ENCODE measurements at regions not wholly inside any gene's neighbourhood (a gene's known extent, or its start where the extent isn't known, plus 50 kb on each side); places are given as distances from the start of the nearest gene placed in this dataset.
"Not testable (repeated sequence)": the region's sequence is repeated elsewhere in the genome, so short reads cannot be mapped to it uniquely, and the experiment has no call there.

DNA sequence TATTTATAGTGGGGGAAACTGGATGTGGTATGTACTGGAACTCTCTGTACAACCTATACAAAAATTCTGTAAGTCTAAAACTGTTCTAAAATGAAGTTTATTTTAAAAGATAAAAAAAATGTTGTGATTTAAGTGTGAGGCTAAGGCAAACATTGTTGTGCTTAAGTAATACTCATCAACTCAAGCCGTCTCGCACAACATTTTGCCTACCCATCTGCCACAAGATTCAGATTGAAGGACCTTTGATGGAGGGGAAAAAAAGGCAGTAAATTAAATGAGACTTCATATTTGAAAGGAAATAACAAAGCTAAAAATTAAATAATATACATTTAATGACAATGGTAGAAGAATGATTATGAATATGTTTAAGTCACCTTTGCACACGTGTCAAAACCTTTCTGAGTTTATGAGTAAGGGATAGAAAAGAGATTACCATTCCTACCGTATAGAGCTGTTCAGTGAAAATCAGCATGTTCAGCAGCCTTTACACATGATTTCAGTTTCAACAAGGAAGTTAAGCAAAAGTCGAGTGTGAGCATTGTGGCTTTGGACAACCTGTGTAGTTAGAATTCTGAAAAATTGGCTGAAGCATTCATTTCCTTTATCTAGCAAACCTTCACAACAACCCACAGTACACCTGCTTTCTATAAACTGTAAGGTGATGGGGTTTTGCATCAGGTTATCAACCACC is 499.3 kb downstream of the IRS1 start:
- no peak overlapping the region for H3K4me3 ChIP-seq (ENCODE audit: low read length)
- H3K27me3 ChIP-seq (ENCODE audit: control insufficient read depth, insufficient read depth, low read length), result no peaks in the 10 kb centered on the region
- no peaks in the 10 kb centered on the region for H3K4me1 ChIP-seq (ENCODE audit: control insufficient read depth, insufficient read depth, low read length)
- H3K36me3 ChIP-seq (ENCODE audit: control insufficient read depth, insufficient read depth, low read length), result no peaks in the 10 kb centered on the region
- no peak overlapping the region for H3K9ac ChIP-seq (ENCODE audit: low read length)
- H3K27ac ChIP-seq (ENCODE audit: low read depth, low read length), result no peak overlapping the region

DNA sequence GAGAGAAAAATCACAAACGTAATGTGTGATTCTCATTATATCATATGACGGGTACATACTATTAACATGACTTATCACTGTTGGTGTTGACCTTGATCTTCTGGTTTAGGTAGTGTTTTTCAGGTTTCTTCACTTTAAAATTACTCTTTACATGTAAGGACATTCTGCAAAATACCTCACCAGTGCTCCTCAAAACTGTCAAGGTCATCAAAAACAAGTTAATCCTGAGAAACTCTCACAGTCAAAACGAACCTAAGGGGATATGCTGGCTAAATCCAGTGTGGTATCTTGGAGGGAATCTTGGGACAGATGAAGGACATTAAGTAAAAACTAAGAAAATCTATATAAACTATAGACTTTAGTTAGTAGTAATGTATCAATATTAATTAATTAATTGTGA is 499.8 kb downstream of the IRS1 start:
- H3K27me3 ChIP-seq (ENCODE audit: control insufficient read depth, insufficient read depth, low read length), result no peaks in the 10 kb centered on the region
- no peaks in the 10 kb centered on the region for H3K4me1 ChIP-seq (ENCODE audit: control insufficient read depth, insufficient read depth, low read length)
- H3K36me3 ChIP-seq (ENCODE audit: control insufficient read depth, insufficient read depth, low read length), result no peaks in the 10 kb centered on the region
- no peak overlapping the region for H3K27ac ChIP-seq (ENCODE audit: low read depth, low read length)
- no peak overlapping the region for H3K9ac ChIP-seq (ENCODE audit: low read length)
- no peak overlapping the region for H3K4me3 ChIP-seq (ENCODE audit: low read length)

DNA sequence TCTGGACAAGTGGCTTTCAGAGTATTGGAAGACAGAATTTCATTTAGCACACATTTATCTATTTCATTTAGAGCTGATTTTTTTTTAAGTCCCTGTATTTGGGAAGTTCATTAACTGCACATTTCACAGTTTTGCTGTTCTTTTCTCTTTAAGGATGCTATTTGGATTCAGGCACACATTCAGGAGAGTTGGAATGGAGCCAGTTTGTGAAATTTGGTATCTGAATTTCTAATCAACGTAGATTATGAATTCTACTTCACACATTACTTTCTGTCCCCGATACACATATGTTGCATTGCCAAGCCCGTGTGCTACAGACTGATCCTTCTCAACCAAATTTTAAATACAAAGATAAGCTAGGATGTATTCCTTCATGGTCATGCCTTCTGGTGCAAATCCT is 503.9 kb downstream of the IRS1 start:
- H3K4me3 ChIP-seq (ENCODE audit: low read length), result no peak overlapping the region
- H3K9ac ChIP-seq (ENCODE audit: low read length), result no peak overlapping the region
- H3K36me3 ChIP-seq (ENCODE audit: control insufficient read depth, insufficient read depth, low read length), result no peaks in the 10 kb centered on the region
- no peaks in the 10 kb centered on the region for H3K4me1 ChIP-seq (ENCODE audit: control insufficient read depth, insufficient read depth, low read length)
- no peaks in the 10 kb centered on the region for H3K27me3 ChIP-seq (ENCODE audit: control insufficient read depth, insufficient read depth, low read length)
- H3K27ac ChIP-seq (ENCODE audit: low read depth, low read length), result no peak overlapping the region

DNA sequence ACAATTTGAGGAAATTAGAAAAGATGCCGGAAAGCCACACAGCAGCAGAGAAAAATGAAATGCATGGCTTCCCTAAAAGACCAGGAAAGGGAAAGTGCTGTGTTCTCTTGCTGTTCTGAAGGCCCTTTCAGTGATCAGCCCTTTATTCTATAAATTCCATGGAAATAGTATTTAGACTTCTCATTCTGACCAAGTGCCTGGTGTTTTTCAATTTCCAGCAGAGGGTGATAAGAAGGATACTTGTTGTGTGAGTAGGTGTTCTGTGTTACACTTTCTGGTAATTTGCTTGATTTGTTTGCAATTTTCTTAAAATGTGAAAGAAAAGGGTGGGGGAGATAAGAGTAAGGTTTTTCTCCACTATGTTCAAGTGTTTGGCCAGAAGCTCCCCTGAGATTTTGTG is 504.5 kb downstream of the IRS1 start:
- Histone ChIP-seq H3K27ac (ENCODE audit: low read depth, low read length) (no peak overlapping the region), H3K36me3 (ENCODE audit: control insufficient read depth, insufficient read depth, low read length) (no peaks in the 10 kb centered on the region), H3K4me1 (ENCODE audit: control insufficient read depth, insufficient read depth, low read length) (no peaks in the 10 kb centered on the region), H3K27me3 (ENCODE audit: control insufficient read depth, insufficient read depth, low read length) (no peaks in the 10 kb centered on the region), H3K4me3 (ENCODE audit: low read length) (no peak overlapping the region), H3K9ac (ENCODE audit: low read length) (no peak overlapping the region)

DNA sequence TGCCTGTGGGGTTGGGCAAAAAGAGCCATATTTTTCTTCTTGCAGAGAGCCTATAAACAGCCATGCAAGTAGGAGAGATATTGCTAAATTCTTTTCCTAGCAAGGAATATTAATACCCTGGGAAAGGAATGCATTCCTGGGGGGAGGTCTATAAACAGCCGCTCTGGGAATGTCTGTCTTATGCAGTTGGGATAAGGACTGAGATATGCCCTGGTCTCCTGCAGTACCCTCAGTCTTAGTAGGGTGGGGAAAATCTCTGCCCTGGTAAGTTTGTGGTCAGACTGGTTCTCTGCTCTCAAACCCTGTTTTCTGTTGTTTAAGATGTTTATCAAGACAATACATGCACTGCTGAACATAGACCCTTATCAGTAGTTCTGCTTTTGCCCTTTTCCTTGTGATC is 508.3 kb downstream of the IRS1 start:
- not testable (repeated sequence) for H3K4me1 ChIP-seq (ENCODE audit: control insufficient read depth, insufficient read depth, low read length); H3K27me3 ChIP-seq (ENCODE audit: control insufficient read depth, insufficient read depth, low read length); H3K27ac ChIP-seq (ENCODE audit: low read depth, low read length); H3K9ac ChIP-seq (ENCODE audit: low read length); H3K4me3 ChIP-seq (ENCODE audit: low read length); H3K36me3 ChIP-seq (ENCODE audit: control insufficient read depth, insufficient read depth, low read length)

DNA sequence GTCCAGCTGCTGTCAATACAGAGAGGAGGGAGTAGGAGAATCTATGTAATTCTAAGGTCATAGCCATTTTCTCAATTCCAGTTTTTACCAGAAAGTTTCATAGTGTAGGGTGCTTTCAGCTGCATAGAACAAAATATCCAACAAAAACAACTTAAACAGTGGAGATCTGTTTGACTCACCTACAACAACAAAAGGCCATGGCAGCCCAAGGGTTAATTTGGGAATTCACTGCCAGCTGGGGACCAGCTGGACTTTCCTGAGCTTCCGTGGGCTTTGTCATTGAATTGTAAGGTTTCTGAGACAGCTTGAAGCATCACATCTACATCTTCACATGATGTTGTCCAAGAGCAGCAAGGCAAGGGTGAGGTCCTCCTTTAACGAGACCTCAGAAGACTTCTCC is 512.7 kb downstream of the IRS1 start:
- Histone ChIP-seq H3K27ac (ENCODE audit: low read depth, low read length) (no peak overlapping the region), H3K27me3 (ENCODE audit: control insufficient read depth, insufficient read depth, low read length) (no peaks in the 10 kb centered on the region)

DNA sequence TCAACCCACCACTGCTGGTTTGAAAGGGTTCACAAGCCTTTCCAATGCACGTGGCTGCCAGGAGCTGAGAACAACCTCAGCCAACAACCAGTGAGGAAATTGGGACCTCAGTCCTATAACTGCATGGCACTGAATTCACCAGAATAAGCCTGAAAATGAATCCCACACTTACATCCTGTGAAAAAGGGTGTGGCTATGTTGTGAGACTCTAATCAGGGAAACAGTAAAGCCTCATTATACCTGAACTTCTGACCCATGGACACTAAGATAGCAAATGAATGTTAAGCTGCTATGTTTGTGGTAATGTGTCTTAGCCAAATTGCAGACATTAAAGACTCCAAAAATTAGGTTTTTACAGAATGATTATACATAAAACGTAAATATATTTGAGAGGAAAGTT is 515.8 kb downstream of the IRS1 start:
- no peaks in the 10 kb centered on the region for H3K4me1 ChIP-seq (ENCODE audit: control insufficient read depth, insufficient read depth, low read length)
- H3K9ac ChIP-seq (ENCODE audit: low read length), result no peak overlapping the region
- no peaks in the 10 kb centered on the region for H3K36me3 ChIP-seq (ENCODE audit: control insufficient read depth, insufficient read depth, low read length)
- H3K27ac ChIP-seq (ENCODE audit: low read depth, low read length), result no peak overlapping the region
- H3K4me3 ChIP-seq (ENCODE audit: low read length), result no peak overlapping the region
- H3K27me3 ChIP-seq (ENCODE audit: control insufficient read depth, insufficient read depth, low read length), result no peaks in the 10 kb centered on the region

More for the DNA sequence above, 512.7 kb downstream of the IRS1 start:
- Histone ChIP-seq H3K9ac (ENCODE audit: low read length) (no peak overlapping the region), H3K4me3 (ENCODE audit: low read length) (no peak overlapping the region), H3K36me3 (ENCODE audit: control insufficient read depth, insufficient read depth, low read length) (no peaks in the 10 kb centered on the region), H3K4me1 (ENCODE audit: control insufficient read depth, insufficient read depth, low read length) (no peaks in the 10 kb centered on the region)

DNA sequence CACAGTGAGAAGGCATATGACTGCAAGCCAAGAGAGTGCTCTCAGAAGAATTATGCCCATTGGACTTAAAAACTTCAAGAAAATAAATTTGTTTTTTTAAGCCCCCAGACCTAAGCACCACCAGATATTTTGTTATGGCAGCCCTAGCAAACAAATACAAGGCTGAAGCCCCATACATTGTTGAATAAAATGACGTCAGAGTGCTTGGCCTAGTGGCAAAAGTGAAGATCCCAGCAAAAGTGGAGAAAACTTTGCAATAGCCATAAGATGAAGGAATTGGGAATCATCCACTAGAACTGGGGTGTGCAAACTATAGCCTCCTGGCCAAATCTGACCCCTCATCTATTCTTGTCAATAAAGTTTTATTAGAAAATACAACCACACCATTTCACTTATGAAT is 517.5 kb downstream of the IRS1 start:
- Histone ChIP-seq H3K4me3 (ENCODE audit: low read length) (no peak overlapping the region), H3K27me3 (ENCODE audit: control insufficient read depth, insufficient read depth, low read length) (no peaks in the 10 kb centered on the region), H3K36me3 (ENCODE audit: control insufficient read depth, insufficient read depth, low read length) (no peaks in the 10 kb centered on the region), H3K27ac (ENCODE audit: low read depth, low read length) (no peak overlapping the region), H3K9ac (ENCODE audit: low read length) (no peak overlapping the region), H3K4me1 (ENCODE audit: control insufficient read depth, insufficient read depth, low read length) (no peaks in the 10 kb centered on the region)

DNA sequence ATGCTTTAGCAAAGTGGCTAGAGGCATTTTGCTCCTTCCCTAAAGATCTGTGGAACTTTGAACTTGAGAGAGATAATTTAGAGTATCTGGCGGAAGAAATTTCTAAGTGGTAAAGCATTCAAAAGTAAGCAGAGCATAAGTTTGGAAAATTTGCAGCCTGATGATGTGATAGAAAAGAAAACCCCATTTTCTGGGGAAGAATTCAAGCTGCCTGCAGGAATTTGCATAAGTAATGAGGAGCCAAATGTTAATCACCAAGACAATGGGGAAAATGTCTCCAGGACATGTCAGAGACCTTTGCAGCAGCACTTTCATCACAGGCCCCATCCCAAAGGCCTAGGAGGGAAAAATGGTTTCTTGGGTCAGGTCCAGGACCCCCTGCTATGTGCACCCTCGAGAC is 519.5 kb downstream of the IRS1 start:
- not testable (repeated sequence) for H3K9ac ChIP-seq (ENCODE audit: low read length); H3K4me1 ChIP-seq (ENCODE audit: control insufficient read depth, insufficient read depth, low read length); H3K27ac ChIP-seq (ENCODE audit: low read depth, low read length); H3K27me3 ChIP-seq (ENCODE audit: control insufficient read depth, insufficient read depth, low read length); H3K36me3 ChIP-seq (ENCODE audit: control insufficient read depth, insufficient read depth, low read length); H3K4me3 ChIP-seq (ENCODE audit: low read length)

DNA sequence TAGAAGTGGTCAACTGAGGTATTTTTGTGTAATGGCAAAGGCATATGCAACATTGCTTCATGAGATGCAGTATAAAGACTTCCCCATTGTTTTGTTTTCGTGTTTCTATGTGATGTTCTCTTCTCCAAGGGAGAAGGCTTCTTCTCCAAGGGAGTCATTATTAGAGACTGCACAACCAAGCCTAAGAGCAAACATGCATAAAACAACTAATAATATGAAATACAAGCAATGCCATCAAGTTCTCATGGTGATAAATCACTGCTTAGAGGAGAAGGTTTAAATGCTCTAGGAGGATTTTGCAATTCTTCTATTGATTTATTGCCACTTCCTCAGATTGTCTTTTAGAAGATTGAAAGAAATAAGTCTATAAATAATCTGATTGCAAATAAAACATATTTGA is 524.4 kb downstream of the IRS1 start:
- Histone ChIP-seq H3K36me3 (ENCODE audit: control insufficient read depth, insufficient read depth, low read length) (no peaks in the 10 kb centered on the region), H3K27ac (ENCODE audit: low read depth, low read length) (no peak overlapping the region), H3K4me1 (ENCODE audit: control insufficient read depth, insufficient read depth, low read length) (no peaks in the 10 kb centered on the region)

DNA sequence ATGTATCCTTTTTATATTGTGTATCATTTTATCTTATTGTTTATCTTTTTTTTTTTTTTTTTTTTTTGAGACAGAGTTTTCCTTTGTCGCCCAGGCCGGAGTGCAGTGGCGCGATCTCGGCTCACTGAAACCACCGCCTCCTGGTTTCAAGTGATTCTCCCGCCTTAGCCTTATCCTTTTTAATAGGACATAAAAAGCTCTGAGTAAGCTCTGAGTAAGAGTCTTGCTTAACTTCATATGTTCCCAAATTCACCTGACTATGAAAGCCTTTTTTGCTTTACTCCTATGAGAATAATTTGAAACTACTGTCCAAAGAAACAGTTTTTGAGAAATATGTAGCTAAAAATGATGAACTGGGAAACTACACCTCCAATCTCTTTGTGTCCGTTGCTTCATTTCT is 525.5 kb downstream of the IRS1 start:
- Histone ChIP-seq H3K4me1 (ENCODE audit: control insufficient read depth, insufficient read depth, low read length) (no peaks in the 10 kb centered on the region), H3K27me3 (ENCODE audit: control insufficient read depth, insufficient read depth, low read length) (no peaks in the 10 kb centered on the region), H3K9ac (ENCODE audit: low read length) (no peak overlapping the region), H3K4me3 (ENCODE audit: low read length) (no peak overlapping the region), H3K27ac (ENCODE audit: low read depth, low read length) (no peak overlapping the region), H3K36me3 (ENCODE audit: control insufficient read depth, insufficient read depth, low read length) (no peaks in the 10 kb centered on the region)

More for the DNA sequence above, 524.4 kb downstream of the IRS1 start:
- H3K4me3 ChIP-seq (ENCODE audit: low read length), result no peak overlapping the region
- no peak overlapping the region for H3K9ac ChIP-seq (ENCODE audit: low read length)
- H3K27me3 ChIP-seq (ENCODE audit: control insufficient read depth, insufficient read depth, low read length), result no peaks in the 10 kb centered on the region

DNA sequence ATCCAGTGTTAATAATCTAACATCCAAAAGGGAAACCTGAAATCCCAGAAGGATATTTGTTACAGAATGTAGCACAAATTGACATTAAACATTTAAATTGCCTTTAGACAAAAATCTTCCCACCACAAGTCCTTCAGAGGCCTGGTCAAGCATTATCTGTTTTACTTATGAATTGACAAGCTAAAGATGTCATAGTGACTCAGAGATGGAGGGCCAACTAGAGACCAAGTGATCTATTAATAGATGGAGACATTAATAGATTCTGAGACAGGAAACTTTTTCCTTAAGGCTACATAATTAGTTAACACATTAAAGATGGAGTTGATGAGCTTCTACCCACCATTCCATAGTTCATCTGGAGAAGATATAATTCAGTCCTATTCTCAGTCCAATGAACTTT is 526.2 kb downstream of the IRS1 start:
- Histone ChIP-seq H3K27me3 (ENCODE audit: control insufficient read depth, insufficient read depth, low read length) (no peaks in the 10 kb centered on the region), H3K9ac (ENCODE audit: low read length) (no peak overlapping the region), H3K27ac (ENCODE audit: low read depth, low read length) (no peak overlapping the region), H3K4me3 (ENCODE audit: low read length) (no peak overlapping the region), H3K36me3 (ENCODE audit: control insufficient read depth, insufficient read depth, low read length) (no peaks in the 10 kb centered on the region), H3K4me1 (ENCODE audit: control insufficient read depth, insufficient read depth, low read length) (no peaks in the 10 kb centered on the region)

DNA sequence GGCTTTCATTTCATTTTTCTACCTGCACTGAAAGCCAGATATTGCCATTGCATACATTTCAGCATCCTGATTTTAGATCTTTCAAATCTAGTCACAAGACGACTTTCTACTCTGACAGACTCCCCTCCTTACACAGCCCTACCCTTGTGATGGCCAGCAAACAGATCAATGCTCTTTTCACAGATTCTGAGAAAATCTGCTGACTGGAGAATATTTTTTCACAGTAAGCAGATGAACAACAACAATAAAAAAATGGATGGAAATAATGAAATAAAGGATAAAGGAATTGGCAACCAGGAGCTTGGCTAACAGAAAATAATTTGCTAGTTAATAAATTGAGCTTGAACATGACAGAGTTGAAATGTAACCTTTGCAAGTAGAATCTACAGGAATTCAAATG is 527.2 kb downstream of the IRS1 start:
- no peaks in the 10 kb centered on the region for H3K36me3 ChIP-seq (ENCODE audit: control insufficient read depth, insufficient read depth, low read length)
- no peak overlapping the region for H3K4me3 ChIP-seq (ENCODE audit: low read length)
- H3K27ac ChIP-seq (ENCODE audit: low read depth, low read length), result no peak overlapping the region
- no peaks in the 10 kb centered on the region for H3K4me1 ChIP-seq (ENCODE audit: control insufficient read depth, insufficient read depth, low read length)
- H3K9ac ChIP-seq (ENCODE audit: low read length), result no peak overlapping the region
- no peaks in the 10 kb centered on the region for H3K27me3 ChIP-seq (ENCODE audit: control insufficient read depth, insufficient read depth, low read length)

Measured in rectal smooth muscle tissue (tissue), 1 donor.